IMR-90 (cell line): ENCODE measurements at regions not wholly inside any gene's neighbourhood (a gene's known extent, or its start where the extent isn't known, plus 50 kb on each side); places are given as distances from the start of the nearest gene placed in this dataset.

ENCODE experiments used
- BHLHE40 ChIP-seq: fragments of 150-350 bp; IDR thresholded peaks from 2 replicates; pipeline ENCODE4 v1.6.1; 2016; ENCODE audit warnings: mild to moderate bottlenecking, low read depth, low read length
- CEBPB ChIP-seq: IDR thresholded peaks from 2 replicates; pipeline ENCODE4 v1.6.1; 2012; ENCODE audit warnings: low read depth, low read length, improper control_type of control experiment
- CHD1 ChIP-seq: IDR thresholded peaks from 2 replicates; pipeline ENCODE4 v1.6.1; 2012; ENCODE audit warnings: low read depth, low read length, improper control_type of control experiment
- CTCF ChIP-seq: conservative IDR thresholded peaks from 2 replicates; pipeline ENCODE4 v1.5.1; 2012; ENCODE audit warnings: mild to moderate bottlenecking, low read depth, low read length, improper control_type of control experiment
- FOS ChIP-seq: fragments of 150-350 bp; IDR thresholded peaks from 2 replicates; pipeline ENCODE4 v1.6.1; 2016; ENCODE audit warnings: low read depth, low read length
- MAZ ChIP-seq: IDR thresholded peaks from 2 replicates; pipeline ENCODE4 v1.6.1; 2012; ENCODE audit warnings: low read depth, mild to moderate bottlenecking, low read length, improper control_type of control experiment, moderate library complexity, borderline replicate concordance
- MXI1 ChIP-seq: IDR thresholded peaks from 2 replicates; pipeline ENCODE4 v1.6.1; 2012; ENCODE audit warnings: low read depth, mild to moderate bottlenecking, low read length, moderate library complexity, borderline replicate concordance
- POLR2A ChIP-seq: IDR thresholded peaks from 2 replicates; pipeline ENCODE4 v1.6.1; 2012; ENCODE audit warnings: mild to moderate bottlenecking, low read depth, low read length
- RAD21 ChIP-seq: IDR thresholded peaks from 2 replicates; pipeline ENCODE4 v1.6.1; 2012; ENCODE audit warnings: low read length, improper control_type of control experiment
- RCOR1 ChIP-seq: IDR thresholded peaks from 2 replicates; pipeline ENCODE4 v1.6.1; 2012; ENCODE audit warnings: mild to moderate bottlenecking, low read length, improper control_type of control experiment; ENCODE audit not compliant: insufficient replicate concordance
- RFX5 ChIP-seq: IDR thresholded peaks from 2 replicates; pipeline ENCODE4 v1.8.0; 2012; ENCODE audit warnings: low read depth, mild to moderate bottlenecking, low read length, moderate library complexity
- SMC3 ChIP-seq: fragments of 150-350 bp; IDR thresholded peaks from 2 replicates; pipeline ENCODE4 v1.6.1; 2016; ENCODE audit warnings: low read depth, mild to moderate bottlenecking, antibody characterized with exemption, low read length, moderate library complexity
- TF ChIP-seq, protein P1 (sequence below): fragments of 150-350 bp; IDR thresholded peaks from 2 replicates; pipeline ENCODE4 v1.6.1; 2016; ENCODE audit warnings: low read depth, mild to moderate bottlenecking, low read length, moderate library complexity, borderline replicate concordance
- TF ChIP-seq, protein P2 (sequence below): fragments of 150-350 bp; IDR thresholded peaks from 2 replicates; pipeline ENCODE4 v1.6.1; 2017; ENCODE audit warnings: mild to moderate bottlenecking, antibody characterized with exemption, low read length, low read depth

GRCh38 chr13:110062777-110063442 is 244.0 kb downstream of the COL4A1 start:
- TF ChIP-seq CTCF (no peak), POLR2A (no peak), CHD1 (no peak), CEBPB (no peak), BHLHE40 (no peak), MAZ (no peak), RCOR1 (no peak), RAD21 (no peak), SMC3 (no peak), RFX5 (no peak), FOS (no peak), MXI1 (no peak)
- TF ChIP-seq, protein P1, sequence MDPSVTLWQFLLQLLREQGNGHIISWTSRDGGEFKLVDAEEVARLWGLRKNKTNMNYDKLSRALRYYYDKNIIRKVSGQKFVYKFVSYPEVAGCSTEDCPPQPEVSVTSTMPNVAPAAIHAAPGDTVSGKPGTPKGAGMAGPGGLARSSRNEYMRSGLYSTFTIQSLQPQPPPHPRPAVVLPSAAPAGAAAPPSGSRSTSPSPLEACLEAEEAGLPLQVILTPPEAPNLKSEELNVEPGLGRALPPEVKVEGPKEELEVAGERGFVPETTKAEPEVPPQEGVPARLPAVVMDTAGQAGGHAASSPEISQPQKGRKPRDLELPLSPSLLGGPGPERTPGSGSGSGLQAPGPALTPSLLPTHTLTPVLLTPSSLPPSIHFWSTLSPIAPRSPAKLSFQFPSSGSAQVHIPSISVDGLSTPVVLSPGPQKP, result no peak
- TF ChIP-seq, protein P2, sequence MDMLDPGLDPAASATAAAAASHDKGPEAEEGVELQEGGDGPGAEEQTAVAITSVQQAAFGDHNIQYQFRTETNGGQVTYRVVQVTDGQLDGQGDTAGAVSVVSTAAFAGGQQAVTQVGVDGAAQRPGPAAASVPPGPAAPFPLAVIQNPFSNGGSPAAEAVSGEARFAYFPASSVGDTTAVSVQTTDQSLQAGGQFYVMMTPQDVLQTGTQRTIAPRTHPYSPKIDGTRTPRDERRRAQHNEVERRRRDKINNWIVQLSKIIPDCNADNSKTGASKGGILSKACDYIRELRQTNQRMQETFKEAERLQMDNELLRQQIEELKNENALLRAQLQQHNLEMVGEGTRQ, result no peak
